ENCODE measurements at regions not wholly inside any gene's neighbourhood (a gene's known extent, or its start where the extent isn't known, plus 50 kb on each side); places are given as distances from the start of the nearest gene placed in this dataset.

- Histone ChIP-seq H3K27me3 (replicated peaks; ENCODE audit: control insufficient read depth, insufficient read depth, low read length) (no peaks in the 10 kb centered on the region), H3K36me3 (ENCODE audit: control insufficient read depth, insufficient read depth, low read length) (no peaks in the 10 kb centered on the region), H3K4me3 (replicated peaks; ENCODE audit: low read depth, low read length) (no peak overlapping the region)
- no peak for DNase-seq (ENCODE audit: extremely low read depth, insufficient read length)
- TF ChIP-seq CTCF (IDR thresholded peaks at IDR 0.05; ENCODE audit: insufficient read depth, low read length, poor library complexity, severe bottlenecking): no peak
Measured at GRCh38 chr16:61194573-61194972, 841.7 kb downstream of the CDH8 start.

- DNase-seq (ENCODE audit: extremely low read depth, insufficient read length): no peak
- Histone ChIP-seq H3K27me3 (replicated peaks; ENCODE audit: control insufficient read depth, insufficient read depth, low read length) (no peaks in the 10 kb centered on the region), H3K36me3 (ENCODE audit: control insufficient read depth, insufficient read depth, low read length) (no peaks in the 10 kb centered on the region), H3K4me3 (replicated peaks; ENCODE audit: low read depth, low read length) (no peak overlapping the region)
- no peak for TF ChIP-seq CTCF (IDR thresholded peaks at IDR 0.05; ENCODE audit: insufficient read depth, low read length, poor library complexity, severe bottlenecking)
Measured at GRCh38 chr16:61182391-61182790, 853.8 kb downstream of the CDH8 start.

GRCh38 chr16:61181982-61182381, 854.3 kb downstream of the CDH8 start:
- no peak for TF ChIP-seq CTCF (IDR thresholded peaks at IDR 0.05; ENCODE audit: insufficient read depth, low read length, poor library complexity, severe bottlenecking)
- H3K36me3 ChIP-seq (ENCODE audit: control insufficient read depth, insufficient read depth, low read length): no peaks in the 10 kb centered on the region
- H3K27me3 ChIP-seq (replicated peaks; ENCODE audit: control insufficient read depth, insufficient read depth, low read length): no peaks in the 10 kb centered on the region
- no peak overlapping the region for H3K4me3 ChIP-seq (replicated peaks; ENCODE audit: low read depth, low read length)
- no peak for DNase-seq (ENCODE audit: extremely low read depth, insufficient read length)

GRCh38 chr16:61179561-61179960, 856.7 kb downstream of the CDH8 start:
- no peak for DNase-seq (ENCODE audit: extremely low read depth, insufficient read length)
- Histone ChIP-seq H3K36me3 (ENCODE audit: control insufficient read depth, insufficient read depth, low read length) (no peaks in the 10 kb centered on the region), H3K27me3 (replicated peaks; ENCODE audit: control insufficient read depth, insufficient read depth, low read length) (no peaks in the 10 kb centered on the region), H3K4me3 (replicated peaks; ENCODE audit: low read depth, low read length) (no peak overlapping the region)
- no peak for TF ChIP-seq CTCF (IDR thresholded peaks at IDR 0.05; ENCODE audit: insufficient read depth, low read length, poor library complexity, severe bottlenecking)

GRCh38 chr16:61165797-61166196, 870.4 kb downstream of the CDH8 start:
- no peaks in the 10 kb centered on the region for H3K27me3 ChIP-seq (replicated peaks; ENCODE audit: control insufficient read depth, insufficient read depth, low read length)
- DNase-seq (ENCODE audit: extremely low read depth, insufficient read length): no peak
- no peak overlapping the region for H3K4me3 ChIP-seq (replicated peaks; ENCODE audit: low read depth, low read length)
- no peaks in the 10 kb centered on the region for H3K36me3 ChIP-seq (ENCODE audit: control insufficient read depth, insufficient read depth, low read length)
- no peak for TF ChIP-seq CTCF (IDR thresholded peaks at IDR 0.05; ENCODE audit: insufficient read depth, low read length, poor library complexity, severe bottlenecking)

- Histone ChIP-seq H3K27me3 (replicated peaks; ENCODE audit: control insufficient read depth, insufficient read depth, low read length) (no peaks in the 10 kb centered on the region), H3K4me3 (replicated peaks; ENCODE audit: low read depth, low read length) (no peak overlapping the region), H3K36me3 (ENCODE audit: control insufficient read depth, insufficient read depth, low read length) (no peaks in the 10 kb centered on the region)
- no peak for TF ChIP-seq CTCF (IDR thresholded peaks at IDR 0.05; ENCODE audit: insufficient read depth, low read length, poor library complexity, severe bottlenecking)
- no peak for DNase-seq (ENCODE audit: extremely low read depth, insufficient read length)
Measured at GRCh38 chr16:61150351-61150750, 885.9 kb downstream of the CDH8 start.

Data from GM06990 (cell line).